Keratinocyte (primary cell): ENCODE measurements at regions not wholly inside any gene's neighbourhood (a gene's known extent, or its start where the extent isn't known, plus 50 kb on each side); places are given as distances from the start of the nearest gene placed in this dataset.

Experiments
- CTCF ChIP-seq, 3 experiments: IDR thresholded peaks in 1 of 3; conservative IDR thresholded peaks in 1 of 3; optimal IDR thresholded peaks in 1 of 3; 2 replicates in 2 of 3; 3 replicates in 1 of 3; pipeline versions ENCODE3 to v1.5.1; 2011; ENCODE audit warnings: low read length in 3 of 3, mild to moderate bottlenecking in 3 of 3, moderate library complexity in 2 of 3, control low read depth in 1 of 3, inconsistent platforms in 1 of 3; ENCODE audit not compliant: insufficient read depth in 2 of 3; ENCODE audit errors: extremely low read depth in 1 of 3
- EZH2 ChIP-seq: IDR thresholded peaks from one replicate; pipeline ENCODE4 v1.6.1; 2012; ENCODE audit warnings: inconsistent platforms, mild to moderate bottlenecking, low read length, moderate library complexity

- TF ChIP-seq CTCF (optimal IDR thresholded peaks at IDR 0.05 in 1 of 3, IDR thresholded peaks at IDR 0.05 in 1 of 3, conservative IDR thresholded peaks at IDR 0.05 in 1 of 3; ENCODE audit: extremely low read depth in 1 of 3, insufficient read depth in 2 of 3, low read length in 3 of 3) (no peak), EZH2 (no peak)
These were observed 754.0 kb upstream of the SOX11 start for GRCh38 chr2:4938206-4938605.
